ENCODE measurements at regions not wholly inside any gene's neighbourhood (a gene's known extent, or its start where the extent isn't known, plus 50 kb on each side); places are given as distances from the start of the nearest gene placed in this dataset.

DNA sequence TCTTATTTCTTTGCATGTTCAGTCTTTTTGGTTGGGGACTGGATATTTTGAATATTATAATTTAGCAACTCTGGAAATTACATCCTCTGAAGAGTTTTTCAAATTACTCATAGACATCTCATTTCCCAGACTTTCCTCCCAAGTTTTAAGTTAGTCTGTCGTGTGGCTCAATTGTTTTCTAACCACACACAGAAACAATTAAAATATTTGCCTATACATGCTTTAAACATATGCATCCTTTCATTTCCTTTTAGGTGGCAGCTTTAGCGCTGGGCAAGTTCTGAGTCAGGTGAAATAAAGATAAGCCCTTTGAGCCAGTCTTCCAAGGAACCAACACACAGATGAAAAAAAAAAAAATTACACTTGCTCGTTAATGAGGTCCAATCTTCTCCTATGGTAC lies 307.0 kb upstream of the SPOCK3 start:
- H3K9ac ChIP-seq (ENCODE audit: low read depth, low read length, poor library complexity, severe bottlenecking) = no peak overlapping the region
- no peaks in the 10 kb centered on the region for H3K27me3 ChIP-seq (ENCODE audit: insufficient read depth, low read length, poor library complexity, severe bottlenecking)
- H3F3A ChIP-seq (ENCODE audit: low read depth) = no peaks in the 10 kb centered on the region
- no peak for TF ChIP-seq EZH2phosphoT487 (IDR thresholded peaks at IDR 0.05; ENCODE audit: borderline replicate concordance)
- TF ChIP-seq, protein P1, sequence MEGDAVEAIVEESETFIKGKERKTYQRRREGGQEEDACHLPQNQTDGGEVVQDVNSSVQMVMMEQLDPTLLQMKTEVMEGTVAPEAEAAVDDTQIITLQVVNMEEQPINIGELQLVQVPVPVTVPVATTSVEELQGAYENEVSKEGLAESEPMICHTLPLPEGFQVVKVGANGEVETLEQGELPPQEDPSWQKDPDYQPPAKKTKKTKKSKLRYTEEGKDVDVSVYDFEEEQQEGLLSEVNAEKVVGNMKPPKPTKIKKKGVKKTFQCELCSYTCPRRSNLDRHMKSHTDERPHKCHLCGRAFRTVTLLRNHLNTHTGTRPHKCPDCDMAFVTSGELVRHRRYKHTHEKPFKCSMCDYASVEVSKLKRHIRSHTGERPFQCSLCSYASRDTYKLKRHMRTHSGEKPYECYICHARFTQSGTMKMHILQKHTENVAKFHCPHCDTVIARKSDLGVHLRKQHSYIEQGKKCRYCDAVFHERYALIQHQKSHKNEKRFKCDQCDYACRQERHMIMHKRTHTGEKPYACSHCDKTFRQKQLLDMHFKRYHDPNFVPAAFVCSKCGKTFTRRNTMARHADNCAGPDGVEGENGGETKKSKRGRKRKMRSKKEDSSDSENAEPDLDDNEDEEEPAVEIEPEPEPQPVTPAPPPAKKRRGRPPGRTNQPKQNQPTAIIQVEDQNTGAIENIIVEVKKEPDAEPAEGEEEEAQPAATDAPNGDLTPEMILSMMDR (conservative IDR thresholded peaks at IDR 0.05; ENCODE audit: low read length) = no peak
- H4K20me1 ChIP-seq (ENCODE audit: insufficient read depth, low read length, poor library complexity, severe bottlenecking) = no peaks in the 10 kb centered on the region
- H3K36me3 ChIP-seq (ENCODE audit: insufficient read depth, low read length) = no peaks in the 10 kb centered on the region
- H3K4me1 ChIP-seq (ENCODE audit: insufficient read depth, low read length, poor library complexity, severe bottlenecking) = no peaks in the 10 kb centered on the region
- no peak overlapping the region for H2AFZ ChIP-seq (ENCODE audit: low read length)
- no peak overlapping the region for H3K4me2 ChIP-seq (ENCODE audit: low read depth, low read length, poor library complexity, severe bottlenecking)
- H3K9me3 ChIP-seq (ENCODE audit: insufficient read depth, low read depth, low read length) = no peaks in the 10 kb centered on the region
- no peaks in the 10 kb centered on the region for H3K9me2 ChIP-seq (replicated peaks; ENCODE audit: low read depth, low read length)
- H3K4me3 ChIP-seq (ENCODE audit: low read length, poor library complexity, severe bottlenecking) = no peak overlapping the region
- H3K79me2 ChIP-seq (ENCODE audit: insufficient read depth, low read length) = no peaks in the 10 kb centered on the region

DNA sequence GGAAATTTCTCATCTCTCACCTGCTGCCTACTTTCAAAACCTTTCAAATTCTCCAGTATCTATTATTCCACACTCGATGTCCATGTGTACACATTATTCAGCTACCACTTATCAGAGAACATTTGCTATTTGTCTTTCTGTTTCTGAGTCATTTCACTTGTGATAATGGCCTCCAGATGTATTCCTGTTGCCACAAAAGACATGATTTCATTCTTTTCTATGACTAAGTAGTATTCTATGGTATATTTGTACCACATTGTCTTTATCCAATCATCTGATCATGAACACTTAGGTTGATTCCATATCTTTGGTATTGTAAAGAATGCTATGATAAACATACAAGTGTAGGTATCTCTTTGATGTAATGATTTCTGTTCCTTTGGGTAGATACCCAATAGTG lies 310.1 kb upstream of the SPOCK3 start:
- Histone ChIP-seq H3K4me2 (ENCODE audit: low read depth, low read length, poor library complexity, severe bottlenecking) (no peak overlapping the region), H3K9me3 (ENCODE audit: insufficient read depth, low read depth, low read length) (no peaks in the 10 kb centered on the region), H3K4me3 (ENCODE audit: low read length, poor library complexity, severe bottlenecking) (no peak overlapping the region), H2AFZ (ENCODE audit: low read length) (no peak overlapping the region), H4K20me1 (ENCODE audit: insufficient read depth, low read length, poor library complexity, severe bottlenecking) (no peaks in the 10 kb centered on the region), H3K79me2 (ENCODE audit: insufficient read depth, low read length) (no peaks in the 10 kb centered on the region), H3F3A (ENCODE audit: low read depth) (no peaks in the 10 kb centered on the region), H3K9ac (ENCODE audit: low read depth, low read length, poor library complexity, severe bottlenecking) (no peak overlapping the region), H3K9me2 (replicated peaks; ENCODE audit: low read depth, low read length) (no peaks in the 10 kb centered on the region), H3K36me3 (ENCODE audit: insufficient read depth, low read length) (no peaks in the 10 kb centered on the region), H3K27me3 (ENCODE audit: insufficient read depth, low read length, poor library complexity, severe bottlenecking) (no peaks in the 10 kb centered on the region), H3K4me1 (ENCODE audit: insufficient read depth, low read length, poor library complexity, severe bottlenecking) (no peaks in the 10 kb centered on the region)
- TF ChIP-seq, protein P1 (conservative IDR thresholded peaks at IDR 0.05; ENCODE audit: low read length) = no peak

DNA sequence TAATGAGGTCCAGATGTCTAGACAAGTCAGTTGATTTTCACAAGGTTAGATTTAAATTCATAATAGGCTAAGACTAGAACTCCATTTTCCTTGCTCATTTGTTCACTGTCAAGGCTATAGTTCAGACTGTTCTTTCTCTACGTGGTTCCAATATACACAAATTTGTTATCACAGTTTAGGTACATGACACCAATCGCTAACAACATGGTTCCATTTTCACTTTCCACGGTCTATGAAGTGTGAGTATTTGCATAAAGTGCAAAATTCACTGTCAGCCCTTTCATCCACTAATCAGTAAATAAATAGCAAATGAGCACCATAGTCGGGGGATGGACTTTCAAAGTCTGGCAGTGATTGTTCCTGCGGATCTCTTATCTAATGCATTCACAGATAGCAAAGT lies 315.7 kb upstream of the SPOCK3 start:
- H3K9me2 ChIP-seq (replicated peaks; ENCODE audit: low read depth, low read length) = no peaks in the 10 kb centered on the region
- H3K9me3 ChIP-seq (ENCODE audit: insufficient read depth, low read depth, low read length) = no peaks in the 10 kb centered on the region
- no peak overlapping the region for H3K4me2 ChIP-seq (ENCODE audit: low read depth, low read length, poor library complexity, severe bottlenecking)
- no peaks in the 10 kb centered on the region for H3K36me3 ChIP-seq (ENCODE audit: insufficient read depth, low read length)
- H3K9ac ChIP-seq (ENCODE audit: low read depth, low read length, poor library complexity, severe bottlenecking) = no peak overlapping the region
- no peaks in the 10 kb centered on the region for H4K20me1 ChIP-seq (ENCODE audit: insufficient read depth, low read length, poor library complexity, severe bottlenecking)
- H3K4me3 ChIP-seq (ENCODE audit: low read length, poor library complexity, severe bottlenecking) = no peak overlapping the region
- no peaks in the 10 kb centered on the region for H3K4me1 ChIP-seq (ENCODE audit: insufficient read depth, low read length, poor library complexity, severe bottlenecking)
- TF ChIP-seq, protein P1 (conservative IDR thresholded peaks at IDR 0.05; ENCODE audit: low read length) = no peak
- TF ChIP-seq EZH2phosphoT487 (IDR thresholded peaks at IDR 0.05; ENCODE audit: borderline replicate concordance) = no peak
- H3K27me3 ChIP-seq (ENCODE audit: insufficient read depth, low read length, poor library complexity, severe bottlenecking) = no peaks in the 10 kb centered on the region
- H3K79me2 ChIP-seq (ENCODE audit: insufficient read depth, low read length) = no peaks in the 10 kb centered on the region
- no peaks in the 10 kb centered on the region for H3F3A ChIP-seq (ENCODE audit: low read depth)
- no peak overlapping the region for H2AFZ ChIP-seq (ENCODE audit: low read length)
